Posterior vena cava (tissue), 2 donors: ENCODE measurements at regions not wholly inside any gene's neighbourhood (a gene's known extent, or its start where the extent isn't known, plus 50 kb on each side); places are given as distances from the start of the nearest gene placed in this dataset.
"Not testable (repeated sequence)": the region's sequence is repeated elsewhere in the genome, so short reads cannot be mapped to it uniquely, and the experiment has no call there.

Experiments
- DNase-seq: peaks from one replicate; pipeline ENCODE4 v3.0.0-alpha.2; 2020; ENCODE audit warnings: low spot score
- intact Hi-C, 2 donors: fragments of 100-400 bp; cut with DNase I; formaldehyde crosslinking; loops; one replicate each; pipeline versions ENCODE4 v1.14.1 to v1.14.2; 2022 to 2023
- donor health status: DM: yes; HTN: yes; CAD: no.
- donor health status: DM: yes; HTN: yes; CAD: no.

GRCh38 chr10:44281089-44281613 lies 103.7 kb downstream of the CXCL12 start:
- DNase-seq = peak; percentile 89
- intact Hi-C loops = no loop called here

GRCh38 chr10:44280226-44281014 lies 104.5 kb downstream of the CXCL12 start:
- intact Hi-C loops = no loop called here
- no peak for DNase-seq

- no peak for DNase-seq
- intact Hi-C loops = no loop called here
These were observed 105.3 kb downstream of the CXCL12 start for GRCh38 chr10:44279426-44280126.

- intact Hi-C loops = no loop called here
These were observed 106.0 kb downstream of the CXCL12 start for GRCh38 chr10:44278837-44279324.

GRCh38 chr10:44268435-44268948 lies 116.4 kb downstream of the CXCL12 start:
- intact Hi-C loops, DNase-seq: not testable (repeated sequence)

More at GRCh38 chr10:44278837-44279324, 106.0 kb downstream of the CXCL12 start:
- no peak for DNase-seq

GRCh38 chr10:44267007-44267406 lies 117.9 kb downstream of the CXCL12 start:
- no peak for DNase-seq
- intact Hi-C loops = no loop called here

GRCh38 chr10:44264244-44264643 lies 120.7 kb downstream of the CXCL12 start:
- no peak for DNase-seq
- intact Hi-C loops = no loop called here

GRCh38 chr10:44263771-44264170 lies 121.1 kb downstream of the CXCL12 start:
- no peak for DNase-seq
- intact Hi-C loops = no loop called here

- no peak for DNase-seq
- intact Hi-C loops = no loop called here
These were observed 122.2 kb downstream of the CXCL12 start for GRCh38 chr10:44262551-44263251.

GRCh38 chr10:44261710-44262455 lies 123.0 kb downstream of the CXCL12 start:
- no peak for DNase-seq

GRCh38 chr10:44261296-44261695 lies 123.6 kb downstream of the CXCL12 start:
- intact Hi-C loops = no loop called here
- DNase-seq = no peak

More at GRCh38 chr10:44261710-44262455, 123.0 kb downstream of the CXCL12 start:
- intact Hi-C loops = no loop called here

- intact Hi-C loops = no loop called here
- DNase-seq = no peak
These were observed 124.5 kb downstream of the CXCL12 start for GRCh38 chr10:44260286-44260928.

- intact Hi-C loops = no loop called here
- no peak for DNase-seq
These were observed 125.6 kb downstream of the CXCL12 start for GRCh38 chr10:44259090-44259874.

GRCh38 chr10:44258460-44259089 lies 126.3 kb downstream of the CXCL12 start:
- intact Hi-C loops = no loop called here
- no peak for DNase-seq

GRCh38 chr10:44258019-44258418 lies 126.9 kb downstream of the CXCL12 start:
- no peak for DNase-seq
- intact Hi-C loops = no loop called here

GRCh38 chr10:44253769-44254462 lies 131.0 kb downstream of the CXCL12 start:
- peak; percentile 86 for DNase-seq

GRCh38 chr10:44252631-44253030 lies 132.3 kb downstream of the CXCL12 start:
- DNase-seq, intact Hi-C loops: not testable (repeated sequence)

More at GRCh38 chr10:44253769-44254462, 131.0 kb downstream of the CXCL12 start:
- intact Hi-C loops = no loop called here
